Effector memory CD4-positive, alpha-beta T cell (primary cell): ENCODE measurements at regions not wholly inside any gene's neighbourhood (a gene's known extent, or its start where the extent isn't known, plus 50 kb on each side); places are given as distances from the start of the nearest gene placed in this dataset.

Source experiments
- DNase-seq, 3 donors: peaks; one replicate each; pipeline ENCODE4 v3.0.0-alpha.2; 2020
- H3K27ac ChIP-seq: 2 replicates; pipeline ENCODE4 v1.7.0; 2013; ENCODE audit warnings: mild to moderate bottlenecking, low read length, moderate library complexity; ENCODE audit not compliant: insufficient read depth, poor library complexity, severe bottlenecking
- H3K27me3 ChIP-seq: replicated peaks from 2 replicates; pipeline ENCODE4 v1.7.0; 2013; ENCODE audit warnings: mild to moderate bottlenecking, low read length; ENCODE audit not compliant: insufficient read depth, control insufficient read depth, poor library complexity, severe bottlenecking
- H3K36me3 ChIP-seq: 2 replicates; pipeline ENCODE4 v1.7.0; 2013; ENCODE audit warnings: mild to moderate bottlenecking, low read length, moderate library complexity; ENCODE audit not compliant: control insufficient read depth, insufficient read depth
- H3K4me1 ChIP-seq: 2 replicates; pipeline ENCODE4 v1.7.0; 2013; ENCODE audit warnings: low read length, mild to moderate bottlenecking; ENCODE audit not compliant: control insufficient read depth, insufficient read depth, poor library complexity, severe bottlenecking
- H3K4me3 ChIP-seq: 2 replicates; pipeline ENCODE4 v1.7.0; 2013; ENCODE audit warnings: low read length, low read depth, mild to moderate bottlenecking; ENCODE audit not compliant: insufficient read depth, poor library complexity, severe bottlenecking
- H3K9me3 ChIP-seq: 2 replicates; pipeline ENCODE4 v1.7.0; 2013; ENCODE audit warnings: mild to moderate bottlenecking, low read length, moderate library complexity; ENCODE audit not compliant: control insufficient read depth

GRCh38 chr7:17472939-17473338 lies 174.5 kb downstream of the AHR start:
- Histone ChIP-seq H3K4me1 (no peaks in the 10 kb centered on the region), H3K27me3 (no peaks in the 10 kb centered on the region), H3K27ac (no peak overlapping the region), H3K9me3 (no peaks in the 10 kb centered on the region), H3K36me3 (no peaks in the 10 kb centered on the region), H3K4me3 (no peak overlapping the region)
- no peak for DNase-seq

GRCh38 chr7:17474724-17475344 lies 176.4 kb downstream of the AHR start:
- Histone ChIP-seq H3K4me3 (no peak overlapping the region), H3K36me3 (no peaks in the 10 kb centered on the region), H3K27ac (no peak overlapping the region), H3K27me3 (no peaks in the 10 kb centered on the region), H3K9me3 (no peaks in the 10 kb centered on the region), H3K4me1 (no peaks in the 10 kb centered on the region)
- DNase-seq, result no peak

- Histone ChIP-seq H3K36me3 (no peaks in the 10 kb centered on the region), H3K4me3 (no peak overlapping the region), H3K4me1 (no peaks in the 10 kb centered on the region), H3K9me3 (no peaks in the 10 kb centered on the region), H3K27ac (no peak overlapping the region), H3K27me3 (no peaks in the 10 kb centered on the region)
- no peak for DNase-seq
Observed at GRCh38 chr7:17477182-17477581, 178.7 kb downstream of the AHR start.

- Histone ChIP-seq H3K27ac (no peak overlapping the region), H3K9me3 (no peaks in the 10 kb centered on the region), H3K27me3 (no peaks in the 10 kb centered on the region), H3K4me3 (no peak overlapping the region), H3K4me1 (no peaks in the 10 kb centered on the region), H3K36me3 (no peaks in the 10 kb centered on the region)
- DNase-seq, result no peak
Observed at GRCh38 chr7:17481118-17481517, 182.7 kb downstream of the AHR start.

GRCh38 chr7:17485368-17485767 lies 186.9 kb downstream of the AHR start:
- no peak overlapping the region for H3K27ac ChIP-seq
- no peaks in the 10 kb centered on the region for H3K4me1 ChIP-seq
- no peaks in the 10 kb centered on the region for H3K36me3 ChIP-seq
- no peak for DNase-seq
- H3K27me3 ChIP-seq, result no peaks in the 10 kb centered on the region
- H3K4me3 ChIP-seq, result no peak overlapping the region
- no peaks in the 10 kb centered on the region for H3K9me3 ChIP-seq

- no peaks in the 10 kb centered on the region for H3K36me3 ChIP-seq
- H3K4me1 ChIP-seq, result no peaks in the 10 kb centered on the region
- H3K27ac ChIP-seq, result no peak overlapping the region
- DNase-seq, result no peak
- H3K9me3 ChIP-seq, result no peaks in the 10 kb centered on the region
- H3K4me3 ChIP-seq, result no peak overlapping the region
- H3K27me3 ChIP-seq, result no peaks in the 10 kb centered on the region
Observed at GRCh38 chr7:17485904-17486303, 187.5 kb downstream of the AHR start.

GRCh38 chr7:17486835-17487234 lies 188.4 kb downstream of the AHR start:
- H3K4me3 ChIP-seq, result no peak overlapping the region

GRCh38 chr7:17487343-17487742 lies 188.9 kb downstream of the AHR start:
- Histone ChIP-seq H3K27ac (no peak overlapping the region), H3K9me3 (no peaks in the 10 kb centered on the region), H3K4me3 (no peak overlapping the region), H3K36me3 (no peaks in the 10 kb centered on the region), H3K4me1 (no peaks in the 10 kb centered on the region), H3K27me3 (no peaks in the 10 kb centered on the region)
- no peak for DNase-seq

More at GRCh38 chr7:17486835-17487234, 188.4 kb downstream of the AHR start:
- no peaks in the 10 kb centered on the region for H3K4me1 ChIP-seq
- H3K36me3 ChIP-seq, result no peaks in the 10 kb centered on the region
- no peaks in the 10 kb centered on the region for H3K9me3 ChIP-seq
- no peak overlapping the region for H3K27ac ChIP-seq
- H3K27me3 ChIP-seq, result no peaks in the 10 kb centered on the region
- DNase-seq, result no peak

GRCh38 chr7:17488829-17489228 lies 190.4 kb downstream of the AHR start:
- no peaks in the 10 kb centered on the region for H3K4me1 ChIP-seq
- H3K9me3 ChIP-seq, result no peaks in the 10 kb centered on the region
- no peak overlapping the region for H3K27ac ChIP-seq
- no peak for DNase-seq
- no peak overlapping the region for H3K4me3 ChIP-seq
- no peaks in the 10 kb centered on the region for H3K27me3 ChIP-seq
- no peaks in the 10 kb centered on the region for H3K36me3 ChIP-seq

GRCh38 chr7:17489961-17490360 lies 191.5 kb downstream of the AHR start:
- Histone ChIP-seq H3K9me3 (no peaks in the 10 kb centered on the region), H3K4me1 (no peaks in the 10 kb centered on the region), H3K4me3 (no peak overlapping the region), H3K36me3 (no peaks in the 10 kb centered on the region), H3K27ac (no peak overlapping the region), H3K27me3 (no peaks in the 10 kb centered on the region)
- no peak for DNase-seq
